ENCODE measurements at regions not wholly inside any gene's neighbourhood (a gene's known extent, or its start where the extent isn't known, plus 50 kb on each side); places are given as distances from the start of the nearest gene placed in this dataset.

DNA sequence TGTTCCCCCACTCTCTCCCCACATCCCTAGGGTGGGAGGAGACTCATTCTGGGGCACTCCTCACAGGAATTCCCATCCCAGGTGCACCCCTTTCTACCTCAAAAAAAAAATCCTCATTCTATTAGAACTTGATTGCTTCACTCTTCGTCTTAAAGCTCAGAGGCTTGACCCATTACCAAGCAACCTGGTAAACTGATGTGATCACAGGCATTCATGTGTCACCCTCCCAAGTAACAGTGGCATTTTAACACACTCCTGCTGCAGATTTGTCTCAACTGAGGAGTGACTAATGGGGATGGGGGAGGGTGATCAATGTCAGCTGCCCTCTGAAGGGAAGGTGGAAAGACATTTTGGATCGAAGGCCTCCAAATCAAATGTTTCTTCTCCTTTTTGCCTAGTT, 78.1 kb upstream of the PTHLH start:
- TF ChIP-seq, protein P1, sequence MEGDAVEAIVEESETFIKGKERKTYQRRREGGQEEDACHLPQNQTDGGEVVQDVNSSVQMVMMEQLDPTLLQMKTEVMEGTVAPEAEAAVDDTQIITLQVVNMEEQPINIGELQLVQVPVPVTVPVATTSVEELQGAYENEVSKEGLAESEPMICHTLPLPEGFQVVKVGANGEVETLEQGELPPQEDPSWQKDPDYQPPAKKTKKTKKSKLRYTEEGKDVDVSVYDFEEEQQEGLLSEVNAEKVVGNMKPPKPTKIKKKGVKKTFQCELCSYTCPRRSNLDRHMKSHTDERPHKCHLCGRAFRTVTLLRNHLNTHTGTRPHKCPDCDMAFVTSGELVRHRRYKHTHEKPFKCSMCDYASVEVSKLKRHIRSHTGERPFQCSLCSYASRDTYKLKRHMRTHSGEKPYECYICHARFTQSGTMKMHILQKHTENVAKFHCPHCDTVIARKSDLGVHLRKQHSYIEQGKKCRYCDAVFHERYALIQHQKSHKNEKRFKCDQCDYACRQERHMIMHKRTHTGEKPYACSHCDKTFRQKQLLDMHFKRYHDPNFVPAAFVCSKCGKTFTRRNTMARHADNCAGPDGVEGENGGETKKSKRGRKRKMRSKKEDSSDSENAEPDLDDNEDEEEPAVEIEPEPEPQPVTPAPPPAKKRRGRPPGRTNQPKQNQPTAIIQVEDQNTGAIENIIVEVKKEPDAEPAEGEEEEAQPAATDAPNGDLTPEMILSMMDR (conservative IDR thresholded peaks at IDR 0.05; ENCODE audit: low read depth, low read length): no peak
- no peaks in the 10 kb centered on the region for H3K4me1 ChIP-seq (ENCODE audit: low read depth, poor library complexity, severe bottlenecking)
- H3K27ac ChIP-seq: no peak overlapping the region
- H2AFZ ChIP-seq (ENCODE audit: low read depth): no peak overlapping the region
- H3K4me2 ChIP-seq: no peak overlapping the region
- H3K36me3 ChIP-seq (ENCODE audit: insufficient read depth): no peaks in the 10 kb centered on the region
- H3K79me2 ChIP-seq (ENCODE audit: insufficient read depth, low read depth): no peaks in the 10 kb centered on the region
- H3K4me3 ChIP-seq (IDR thresholded peaks at IDR 0.05; ENCODE audit: insufficient read depth, low read depth, low read length): no peak overlapping the region
- no peak overlapping the region for H3K9ac ChIP-seq
- no peaks in the 10 kb centered on the region for H3K27me3 ChIP-seq (ENCODE audit: insufficient read depth, low read depth)
- no peaks in the 10 kb centered on the region for H4K20me1 ChIP-seq (ENCODE audit: insufficient read depth)

DNA sequence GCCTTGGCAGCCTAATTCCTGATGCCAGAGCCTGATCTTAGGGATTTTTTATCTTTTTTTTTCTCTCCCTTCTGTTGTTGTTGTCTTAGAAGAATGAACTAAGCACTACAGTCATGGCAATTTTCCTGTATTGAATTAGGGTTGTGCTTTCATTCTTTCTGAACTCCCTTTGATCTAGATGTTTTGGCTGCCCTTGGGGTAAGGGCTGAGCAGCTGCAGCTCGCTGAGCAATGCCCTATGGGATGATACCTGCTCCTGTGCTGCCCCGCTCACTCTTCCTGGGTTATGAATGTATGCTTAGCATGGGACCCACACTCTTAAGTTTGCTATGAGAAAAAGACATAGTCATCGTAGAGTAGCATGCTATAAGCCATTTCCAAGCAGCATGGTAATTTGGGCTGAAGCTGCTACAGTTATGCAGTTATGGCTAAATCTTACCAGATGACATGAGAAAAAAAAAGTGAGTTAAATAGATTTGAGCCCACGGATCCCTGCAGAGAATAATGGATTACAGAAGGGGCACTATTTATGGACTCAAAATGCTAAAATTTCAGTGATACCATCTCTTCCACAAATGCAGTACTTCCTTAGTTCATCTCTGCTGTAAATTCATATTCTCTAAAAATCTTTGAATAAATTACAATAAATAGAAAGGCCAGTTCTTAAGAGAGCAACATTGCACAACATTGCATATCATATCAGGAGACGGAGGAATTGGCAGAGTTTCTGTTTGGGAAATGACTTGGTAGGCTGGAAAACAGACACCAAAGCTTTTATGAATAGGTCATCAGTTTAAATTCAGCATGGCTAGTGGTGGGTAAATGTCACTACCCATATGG, 79.2 kb upstream of the PTHLH start:
- Histone ChIP-seq H4K20me1 (ENCODE audit: insufficient read depth) (no peaks in the 10 kb centered on the region), H3K27ac (no peak overlapping the region), H3K4me1 (ENCODE audit: low read depth, poor library complexity, severe bottlenecking) (no peaks in the 10 kb centered on the region), H2AFZ (ENCODE audit: low read depth) (no peak overlapping the region), H3K9ac (no peak overlapping the region), H3K4me3 (IDR thresholded peaks at IDR 0.05; ENCODE audit: insufficient read depth, low read depth, low read length) (no peak overlapping the region), H3K79me2 (ENCODE audit: insufficient read depth, low read depth) (no peaks in the 10 kb centered on the region), H3K36me3 (ENCODE audit: insufficient read depth) (no peaks in the 10 kb centered on the region), H3K4me2 (no peak overlapping the region), H3K27me3 (ENCODE audit: insufficient read depth, low read depth) (no peaks in the 10 kb centered on the region)
- TF ChIP-seq, protein P1 (conservative IDR thresholded peaks at IDR 0.05; ENCODE audit: low read depth, low read length): no peak

DNA sequence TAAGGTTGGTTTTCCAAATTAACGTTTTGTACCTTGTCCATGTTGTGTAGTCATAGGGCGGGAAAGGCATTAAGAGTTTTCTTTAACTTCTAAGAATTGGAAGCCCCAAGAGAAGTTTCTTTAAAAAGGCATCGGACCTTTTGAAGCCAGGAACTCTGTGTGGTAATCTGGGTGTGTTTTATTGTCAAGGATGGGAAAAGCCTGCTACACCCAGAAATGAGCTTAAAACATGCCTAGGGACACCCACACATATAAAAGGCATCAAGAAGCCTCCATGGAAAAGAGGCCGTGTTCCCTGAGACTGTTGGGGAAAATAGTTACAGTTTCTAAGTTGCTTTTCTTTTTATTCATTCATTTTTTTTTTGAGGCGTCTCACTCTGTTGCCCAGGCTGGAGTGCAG, 81.0 kb upstream of the PTHLH start:
- Histone ChIP-seq H2AFZ (ENCODE audit: low read depth) (no peak overlapping the region), H3K4me2 (no peak overlapping the region), H3K79me2 (ENCODE audit: insufficient read depth, low read depth) (no peaks in the 10 kb centered on the region), H3K9ac (no peak overlapping the region), H3K4me3 (IDR thresholded peaks at IDR 0.05; ENCODE audit: insufficient read depth, low read depth, low read length) (no peak overlapping the region), H3K27me3 (ENCODE audit: insufficient read depth, low read depth) (no peaks in the 10 kb centered on the region), H3K27ac (no peak overlapping the region), H4K20me1 (ENCODE audit: insufficient read depth) (no peaks in the 10 kb centered on the region), H3K36me3 (ENCODE audit: insufficient read depth) (no peaks in the 10 kb centered on the region), H3K4me1 (ENCODE audit: low read depth, poor library complexity, severe bottlenecking) (no peaks in the 10 kb centered on the region)
- TF ChIP-seq, protein P1 (conservative IDR thresholded peaks at IDR 0.05; ENCODE audit: low read depth, low read length): no peak

DNA sequence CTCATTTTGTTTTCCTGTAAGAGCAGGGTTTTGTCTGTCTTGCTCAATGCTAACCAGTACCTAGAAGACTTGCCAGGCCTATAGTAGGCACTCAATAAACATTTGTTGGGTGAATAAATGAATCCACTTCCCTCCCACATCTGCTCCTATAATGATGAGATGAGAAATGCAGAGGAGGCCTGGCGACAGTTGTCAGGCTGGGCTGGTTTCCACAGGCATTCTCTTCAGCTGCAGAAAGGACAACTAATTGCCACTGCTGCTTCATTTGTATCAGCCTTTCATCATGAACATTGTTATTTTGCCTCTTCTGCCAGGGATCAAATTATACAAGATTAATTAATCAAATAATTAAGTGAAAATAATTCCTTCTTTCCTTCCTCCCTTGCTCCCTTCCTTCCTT, 82.0 kb upstream of the PTHLH start:
- Histone ChIP-seq H3K4me1 (ENCODE audit: low read depth, poor library complexity, severe bottlenecking) (no peaks in the 10 kb centered on the region), H3K36me3 (ENCODE audit: insufficient read depth) (no peaks in the 10 kb centered on the region), H3K27ac (no peak overlapping the region), H3K79me2 (ENCODE audit: insufficient read depth, low read depth) (no peaks in the 10 kb centered on the region), H3K27me3 (ENCODE audit: insufficient read depth, low read depth) (no peaks in the 10 kb centered on the region), H3K9ac (no peak overlapping the region), H3K4me3 (IDR thresholded peaks at IDR 0.05; ENCODE audit: insufficient read depth, low read depth, low read length) (no peak overlapping the region), H4K20me1 (ENCODE audit: insufficient read depth) (no peaks in the 10 kb centered on the region), H3K4me2 (no peak overlapping the region), H2AFZ (ENCODE audit: low read depth) (no peak overlapping the region)
- TF ChIP-seq, protein P1 (conservative IDR thresholded peaks at IDR 0.05; ENCODE audit: low read depth, low read length): no peak
